ENCODE measurements at regions not wholly inside any gene's neighbourhood (a gene's known extent, or its start where the extent isn't known, plus 50 kb on each side); places are given as distances from the start of the nearest gene placed in this dataset.

DNA sequence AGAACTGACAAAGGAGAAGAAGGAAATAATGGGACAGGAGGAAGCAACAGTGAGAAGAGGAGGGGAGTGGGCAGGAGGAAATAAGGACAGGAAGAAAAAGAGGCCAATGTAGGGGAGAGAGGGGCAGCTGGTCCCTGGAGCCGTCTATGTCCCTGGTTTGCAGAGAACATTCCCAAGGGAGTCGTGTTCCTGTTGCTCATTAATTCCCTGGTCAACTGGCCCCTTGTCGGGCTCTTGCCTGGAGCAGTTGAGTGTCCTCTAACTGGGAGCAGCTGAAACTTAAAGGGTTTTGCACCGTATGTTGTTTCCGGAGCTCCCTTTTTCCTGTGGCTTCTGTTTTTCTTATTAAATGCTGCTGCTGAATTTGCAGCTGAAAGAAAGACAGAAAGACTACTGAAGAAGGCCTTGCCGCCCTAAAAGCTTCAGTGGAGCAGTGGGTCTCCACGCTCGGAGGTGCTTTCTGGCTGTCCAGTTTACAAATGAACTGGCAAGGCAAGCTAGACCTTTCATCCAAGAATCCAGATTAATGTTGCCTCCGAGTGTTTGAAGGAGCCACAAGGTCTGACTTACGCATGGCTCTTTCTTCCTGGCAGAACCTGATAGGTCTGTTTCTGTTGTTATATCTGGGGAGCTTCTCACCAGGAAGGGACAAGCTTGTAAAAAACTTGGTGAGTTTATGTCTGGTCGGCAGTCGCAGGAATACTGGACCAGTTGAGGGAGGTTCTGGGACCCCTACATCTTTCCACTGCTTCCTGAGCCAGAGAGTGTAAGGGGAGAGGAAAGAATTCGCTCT, 146.2 kb upstream of the RFLNA start:
- H3K14ac ChIP-seq (ENCODE audit: insufficient read depth, low read length) = 0 out of 2 replicates have a peak overlapping the region, but pooled peaks have one; percentile 18
- no peak overlapping the region for H2BK15ac ChIP-seq (ENCODE audit: low read depth, low read length)
- no peak overlapping the region for H2BK120ac ChIP-seq (ENCODE audit: low read depth, low read length, poor library complexity, severe bottlenecking)
- Mint-ChIP-seq H3K4me3 (peak overlapping the region in 1 of 2 experiments; percentile 12; a peak in 1 of 5 replicates), H3K27ac (peak overlapping the region; percentile 9 to 95 (median 60); a peak in 6 of 7 replicates), H3K36me3 (ENCODE audit: insufficient read depth in 1 of 3, low read depth in 3 of 3) (peaks cover 29 to 48% (median 33%) of the 10 kb centered on the region in 3 experiments), H3K27me3 (ENCODE audit: low read depth) (peaks cover 3% of the 10 kb centered on the region), H3K9me3 (peaks cover 38 to 49% of the 10 kb centered on the region in 2 experiments), H3K4me1 (peaks cover 53 to 54% of the 10 kb centered on the region in 2 experiments)
- H4K20me1 ChIP-seq (ENCODE audit: control insufficient read depth, insufficient read depth, insufficient read length) = no peaks in the 10 kb centered on the region
- no peak overlapping the region for H4K91ac ChIP-seq (ENCODE audit: insufficient read length, low read depth, low read length)
- H4K8ac ChIP-seq (replicated peaks; ENCODE audit: insufficient read length, low read depth, low read length) = no peak overlapping the region
- no peak overlapping the region for H2BK5ac ChIP-seq (ENCODE audit: insufficient read length, low read length)
- no peak overlapping the region for H2AK5ac ChIP-seq (ENCODE audit: insufficient read length, low read length)
- H2BK20ac ChIP-seq (ENCODE audit: low read depth, low read length, poor library complexity, severe bottlenecking) = no peak overlapping the region
- H3K4ac ChIP-seq (ENCODE audit: low read depth, low read length) = no peak overlapping the region
- DNase-seq = no peak
- peaks cover 6% of the 10 kb centered on the region; the same call in 1 of the 2 replicates for H3K4me1 ChIP-seq (ENCODE audit: insufficient read depth, low read length)
- H3K79me1 ChIP-seq (ENCODE audit: insufficient read depth, low read depth, low read length, poor library complexity, severe bottlenecking) = no peaks in the 10 kb centered on the region
- no peak overlapping the region for H3K4me2 ChIP-seq (ENCODE audit: insufficient read depth, insufficient read length, low read length)
- no peak overlapping the region for H3K9ac ChIP-seq (ENCODE audit: extremely low read depth, insufficient read length, low read length)
- no peak overlapping the region for H3K56ac ChIP-seq (ENCODE audit: insufficient read length, low read depth, low read length)
- no peaks in the 10 kb centered on the region for H3K9me3 ChIP-seq (ENCODE audit: control insufficient read depth, low read depth, low read length)
- no peaks in the 10 kb centered on the region for H3K27me3 ChIP-seq (ENCODE audit: insufficient read depth, low read length)
- H3T11ph ChIP-seq (ENCODE audit: low read length) = no peak overlapping the region
- H2AFZ ChIP-seq (ENCODE audit: low read length) = no peak overlapping the region
- no peak overlapping the region for H4K5ac ChIP-seq (ENCODE audit: insufficient read length, low read depth, low read length)
- no peak overlapping the region for H3K18ac ChIP-seq (ENCODE audit: insufficient read length, low read depth, low read length)
- no peaks in the 10 kb centered on the region for H3K79me2 ChIP-seq (ENCODE audit: insufficient read depth, low read length)
- no CpG with 5 or more reads among the region's 13 CpGs for WGBS (ENCODE audit: extremely low coverage, insufficient read length, low lambda C conversion rate)
- no peak overlapping the region for H3K23ac ChIP-seq (ENCODE audit: insufficient read length, low read depth, low read length)
- no peaks in the 10 kb centered on the region for H3K23me2 ChIP-seq (ENCODE audit: insufficient read length, low read depth, low read length, poor library complexity, severe bottlenecking)
- H3K27ac ChIP-seq (ENCODE audit: insufficient read length, low read depth, low read length) = peak overlapping the region; percentile 11
- TF ChIP-seq, protein P1, sequence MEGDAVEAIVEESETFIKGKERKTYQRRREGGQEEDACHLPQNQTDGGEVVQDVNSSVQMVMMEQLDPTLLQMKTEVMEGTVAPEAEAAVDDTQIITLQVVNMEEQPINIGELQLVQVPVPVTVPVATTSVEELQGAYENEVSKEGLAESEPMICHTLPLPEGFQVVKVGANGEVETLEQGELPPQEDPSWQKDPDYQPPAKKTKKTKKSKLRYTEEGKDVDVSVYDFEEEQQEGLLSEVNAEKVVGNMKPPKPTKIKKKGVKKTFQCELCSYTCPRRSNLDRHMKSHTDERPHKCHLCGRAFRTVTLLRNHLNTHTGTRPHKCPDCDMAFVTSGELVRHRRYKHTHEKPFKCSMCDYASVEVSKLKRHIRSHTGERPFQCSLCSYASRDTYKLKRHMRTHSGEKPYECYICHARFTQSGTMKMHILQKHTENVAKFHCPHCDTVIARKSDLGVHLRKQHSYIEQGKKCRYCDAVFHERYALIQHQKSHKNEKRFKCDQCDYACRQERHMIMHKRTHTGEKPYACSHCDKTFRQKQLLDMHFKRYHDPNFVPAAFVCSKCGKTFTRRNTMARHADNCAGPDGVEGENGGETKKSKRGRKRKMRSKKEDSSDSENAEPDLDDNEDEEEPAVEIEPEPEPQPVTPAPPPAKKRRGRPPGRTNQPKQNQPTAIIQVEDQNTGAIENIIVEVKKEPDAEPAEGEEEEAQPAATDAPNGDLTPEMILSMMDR (conservative IDR thresholded peaks at IDR 0.05) = no peak
- no peak overlapping the region for H2BK12ac ChIP-seq (ENCODE audit: insufficient read length, low read depth, low read length)

Data from H9 (cell line).